ENCODE measurements at regions not wholly inside any gene's neighbourhood (a gene's known extent, or its start where the extent isn't known, plus 50 kb on each side); places are given as distances from the start of the nearest gene placed in this dataset.

DNA sequence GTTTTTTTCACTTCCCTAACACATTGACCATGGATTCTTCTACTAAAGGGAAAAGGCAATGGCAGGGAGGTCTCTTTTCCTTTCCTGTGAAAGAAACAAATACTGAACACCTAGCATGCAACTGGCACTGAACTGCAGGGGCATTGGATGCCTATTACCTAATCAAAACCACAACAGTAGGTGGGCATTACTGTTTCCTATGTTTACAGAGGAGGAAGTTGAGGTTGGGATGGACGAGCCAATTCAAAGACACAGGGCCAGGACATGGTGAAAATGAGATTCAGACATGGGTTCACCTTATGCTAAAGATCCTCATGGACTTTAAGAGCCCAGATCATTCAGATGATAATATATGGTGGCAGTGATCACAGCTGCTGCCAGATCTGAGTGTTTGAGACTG lies 407.0 kb downstream of the MIAT start:
- Histone ChIP-seq H3K79me2 (ENCODE audit: low read length) (no peaks in the 10 kb centered on the region), H2AFZ (ENCODE audit: low read depth, low read length) (no peak overlapping the region), H3K36me3 (replicated peaks; ENCODE audit: low read depth, low read length) (no peaks in the 10 kb centered on the region), H3K9me3 (ENCODE audit: insufficient read depth, low read length) (no peaks in the 10 kb centered on the region), H3K27me3 (ENCODE audit: low read depth, low read length) (peaks cover 5% of the 10 kb centered on the region), H3K4me2 (ENCODE audit: low read length) (no peak overlapping the region), H3K9ac (ENCODE audit: low read length) (no peak overlapping the region), H3K4me1 (ENCODE audit: low read length) (no peaks in the 10 kb centered on the region), H3K27ac (ENCODE audit: low read length) (no peak overlapping the region), H3K4me3 (ENCODE audit: low read length) (no peak overlapping the region), H4K20me1 (ENCODE audit: insufficient read depth, low read length) (no peaks in the 10 kb centered on the region)
- no peak for TF ChIP-seq EZH2phosphoT487 (IDR thresholded peaks at IDR 0.05; ENCODE audit: low read depth)
- TF ChIP-seq, protein P1, sequence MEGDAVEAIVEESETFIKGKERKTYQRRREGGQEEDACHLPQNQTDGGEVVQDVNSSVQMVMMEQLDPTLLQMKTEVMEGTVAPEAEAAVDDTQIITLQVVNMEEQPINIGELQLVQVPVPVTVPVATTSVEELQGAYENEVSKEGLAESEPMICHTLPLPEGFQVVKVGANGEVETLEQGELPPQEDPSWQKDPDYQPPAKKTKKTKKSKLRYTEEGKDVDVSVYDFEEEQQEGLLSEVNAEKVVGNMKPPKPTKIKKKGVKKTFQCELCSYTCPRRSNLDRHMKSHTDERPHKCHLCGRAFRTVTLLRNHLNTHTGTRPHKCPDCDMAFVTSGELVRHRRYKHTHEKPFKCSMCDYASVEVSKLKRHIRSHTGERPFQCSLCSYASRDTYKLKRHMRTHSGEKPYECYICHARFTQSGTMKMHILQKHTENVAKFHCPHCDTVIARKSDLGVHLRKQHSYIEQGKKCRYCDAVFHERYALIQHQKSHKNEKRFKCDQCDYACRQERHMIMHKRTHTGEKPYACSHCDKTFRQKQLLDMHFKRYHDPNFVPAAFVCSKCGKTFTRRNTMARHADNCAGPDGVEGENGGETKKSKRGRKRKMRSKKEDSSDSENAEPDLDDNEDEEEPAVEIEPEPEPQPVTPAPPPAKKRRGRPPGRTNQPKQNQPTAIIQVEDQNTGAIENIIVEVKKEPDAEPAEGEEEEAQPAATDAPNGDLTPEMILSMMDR (IDR thresholded peaks at IDR 0.05; ENCODE audit: low read depth, low read length) = no peak

DNA sequence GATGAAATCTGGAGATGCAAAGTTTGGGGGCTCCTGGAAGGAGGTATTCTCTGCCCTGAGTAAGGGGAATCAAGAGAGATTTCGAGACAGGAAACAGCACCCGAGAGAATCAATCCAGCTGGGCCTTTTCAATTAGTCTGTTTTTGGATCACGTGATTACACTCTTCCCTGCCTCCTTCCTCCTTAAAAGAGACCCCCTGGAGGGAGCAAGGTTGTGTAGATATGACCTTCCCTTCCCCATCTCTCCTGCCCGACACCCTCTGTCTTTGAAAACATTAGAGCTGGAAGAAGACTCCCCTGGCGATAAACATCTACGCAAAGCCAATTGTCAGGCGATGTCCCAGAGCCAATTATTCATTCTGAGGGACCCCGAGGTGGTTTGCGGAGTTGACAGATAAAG lies 407.9 kb downstream of the MIAT start:
- Histone ChIP-seq H3K79me2 (ENCODE audit: low read length) (no peaks in the 10 kb centered on the region), H3K4me2 (ENCODE audit: low read length) (no peak overlapping the region), H3K4me3 (ENCODE audit: low read length) (no peak overlapping the region), H3K27ac (ENCODE audit: low read length) (no peak overlapping the region), H3K27me3 (ENCODE audit: low read depth, low read length) (peaks cover 5% of the 10 kb centered on the region), H2AFZ (ENCODE audit: low read depth, low read length) (no peak overlapping the region), H3K36me3 (replicated peaks; ENCODE audit: low read depth, low read length) (no peaks in the 10 kb centered on the region), H4K20me1 (ENCODE audit: insufficient read depth, low read length) (no peaks in the 10 kb centered on the region), H3K9me3 (ENCODE audit: insufficient read depth, low read length) (no peaks in the 10 kb centered on the region), H3K4me1 (ENCODE audit: low read length) (no peaks in the 10 kb centered on the region), H3K9ac (ENCODE audit: low read length) (no peak overlapping the region)
- TF ChIP-seq, protein P1 (IDR thresholded peaks at IDR 0.05; ENCODE audit: low read depth, low read length) = no peak
- TF ChIP-seq EZH2phosphoT487 (IDR thresholded peaks at IDR 0.05; ENCODE audit: low read depth) = no peak

DNA sequence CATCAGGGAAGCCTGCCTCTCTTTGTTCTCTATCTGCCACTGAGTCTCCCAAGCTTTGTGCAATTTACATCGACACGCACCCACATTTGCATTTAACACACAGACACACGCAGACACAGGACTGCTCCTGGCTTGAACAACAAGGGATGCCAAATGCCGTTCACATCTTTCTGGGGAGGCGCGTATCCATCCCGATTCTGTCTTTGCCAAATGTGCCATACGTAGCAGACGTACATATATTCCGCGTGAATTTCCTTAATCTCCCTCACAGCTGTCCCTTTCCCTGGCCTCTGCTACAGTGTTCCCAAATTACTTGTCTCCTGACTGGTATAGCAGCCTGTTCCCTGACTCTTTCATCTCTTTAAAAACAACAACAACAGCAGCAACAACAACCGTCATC lies 409.5 kb downstream of the MIAT start:
- H3K9me3 ChIP-seq (ENCODE audit: insufficient read depth, low read length) = no peaks in the 10 kb centered on the region
- no peak overlapping the region for H3K27ac ChIP-seq (ENCODE audit: low read length)
- H2AFZ ChIP-seq (ENCODE audit: low read depth, low read length) = no peak overlapping the region
- no peaks in the 10 kb centered on the region for H4K20me1 ChIP-seq (ENCODE audit: insufficient read depth, low read length)
- H3K79me2 ChIP-seq (ENCODE audit: low read length) = no peaks in the 10 kb centered on the region
- no peaks in the 10 kb centered on the region for H3K4me1 ChIP-seq (ENCODE audit: low read length)
- H3K4me3 ChIP-seq (ENCODE audit: low read length) = no peak overlapping the region
- peaks cover 8% of the 10 kb centered on the region for H3K27me3 ChIP-seq (ENCODE audit: low read depth, low read length)
- no peak overlapping the region for H3K4me2 ChIP-seq (ENCODE audit: low read length)
- H3K36me3 ChIP-seq (replicated peaks; ENCODE audit: low read depth, low read length) = no peaks in the 10 kb centered on the region
- TF ChIP-seq, protein P1 (IDR thresholded peaks at IDR 0.05; ENCODE audit: low read depth, low read length) = no peak
- TF ChIP-seq EZH2phosphoT487 (IDR thresholded peaks at IDR 0.05; ENCODE audit: low read depth) = no peak
- H3K9ac ChIP-seq (ENCODE audit: low read length) = no peak overlapping the region

DNA sequence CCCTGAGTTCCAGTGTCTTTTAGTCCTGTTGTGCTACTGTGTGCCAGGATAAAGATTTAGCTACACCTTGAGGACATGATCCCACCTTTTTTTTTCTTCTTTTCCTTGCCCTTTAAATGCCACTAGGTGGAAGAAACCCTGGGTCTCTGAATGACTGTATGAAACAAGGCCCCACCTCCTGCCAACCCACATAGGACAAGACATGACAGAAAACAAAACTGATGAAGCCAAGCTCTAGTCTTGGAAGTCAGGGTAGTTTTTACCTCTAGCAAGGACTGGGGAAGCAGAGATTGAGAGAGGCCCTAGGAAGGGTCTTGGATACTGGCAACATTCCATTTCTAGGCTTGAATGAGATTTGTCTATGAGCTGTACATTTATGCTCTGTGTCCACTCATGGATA lies 410.7 kb downstream of the MIAT start:
- no peaks in the 10 kb centered on the region for H4K20me1 ChIP-seq (ENCODE audit: insufficient read depth, low read length)
- TF ChIP-seq, protein P1 (IDR thresholded peaks at IDR 0.05; ENCODE audit: low read depth, low read length) = no peak
- no peak for TF ChIP-seq EZH2phosphoT487 (IDR thresholded peaks at IDR 0.05; ENCODE audit: low read depth)
- no peaks in the 10 kb centered on the region for H3K4me1 ChIP-seq (ENCODE audit: low read length)

More for the DNA sequence above, 410.7 kb downstream of the MIAT start:
- H3K27ac ChIP-seq (ENCODE audit: low read length) = no peak overlapping the region
- H3K79me2 ChIP-seq (ENCODE audit: low read length) = no peaks in the 10 kb centered on the region
- H2AFZ ChIP-seq (ENCODE audit: low read depth, low read length) = no peak overlapping the region
- peaks cover 8% of the 10 kb centered on the region; the same call in 1 of the 2 replicates for H3K27me3 ChIP-seq (ENCODE audit: low read depth, low read length)
- no peaks in the 10 kb centered on the region for H3K36me3 ChIP-seq (replicated peaks; ENCODE audit: low read depth, low read length)
- H3K9me3 ChIP-seq (ENCODE audit: insufficient read depth, low read length) = no peaks in the 10 kb centered on the region
- no peak overlapping the region for H3K4me3 ChIP-seq (ENCODE audit: low read length)
- H3K9ac ChIP-seq (ENCODE audit: low read length) = no peak overlapping the region
- no peak overlapping the region for H3K4me2 ChIP-seq (ENCODE audit: low read length)
